ENCODE measurements at regions not wholly inside any gene's neighbourhood (a gene's known extent, or its start where the extent isn't known, plus 50 kb on each side); places are given as distances from the start of the nearest gene placed in this dataset.

GRCh38 chr2:134078354-134078753 is 175.5 kb upstream of the MGAT5 start:
- intact Hi-C loops (cut with DNase I) = no loop called here
- no peak for DNase-seq (ENCODE audit: low spot score)

GRCh38 chr2:134079373-134079772 is 174.5 kb upstream of the MGAT5 start:
- DNase-seq (ENCODE audit: low spot score) = no peak
- intact Hi-C loops (cut with DNase I) = no loop called here

DNA sequence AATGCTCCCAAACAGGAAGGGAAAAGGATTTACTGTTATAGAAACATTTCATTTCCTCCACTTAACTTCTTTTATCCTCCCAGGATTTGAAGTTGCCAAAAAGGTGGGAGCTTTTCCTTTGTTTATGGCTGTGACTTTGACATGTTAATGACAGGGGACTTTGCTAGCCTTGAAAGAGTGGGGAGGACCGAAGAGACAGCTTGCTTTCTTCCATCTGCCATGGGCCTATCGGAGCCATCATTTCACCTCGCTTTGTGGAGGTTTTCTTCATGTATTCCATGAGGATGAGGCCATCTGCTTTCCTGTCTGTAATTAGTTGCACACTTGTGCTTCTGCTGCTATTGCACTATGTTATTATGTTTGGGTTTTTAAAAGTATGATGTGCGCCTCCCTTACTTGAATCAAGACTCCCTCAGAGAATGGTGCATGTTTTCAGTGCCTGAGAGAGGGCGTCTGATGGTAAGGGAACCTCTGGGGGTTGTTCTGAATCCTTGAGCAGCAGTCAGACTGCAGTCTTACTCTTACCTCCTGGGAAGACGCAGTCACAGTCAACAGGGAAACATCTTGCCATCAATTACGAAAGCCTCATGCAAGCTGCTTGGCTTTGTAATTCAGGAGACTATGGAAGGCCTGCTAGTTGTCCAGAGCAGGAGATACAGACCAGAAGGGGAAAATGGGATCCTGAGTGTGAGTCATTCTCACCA is 173.3 kb upstream of the MGAT5 start:
- no peak for DNase-seq (ENCODE audit: low spot score)
- intact Hi-C loops (cut with DNase I) = loop anchor here in 1 of 2 donors (10.0 kb wide), 1 partner anchor 576 kb away; no protein-coding TSS in a partner anchor

- intact Hi-C loops (cut with DNase I) = loop anchor here in 1 of 2 donors (10.0 kb wide), 1 partner anchor 577 kb away; no protein-coding TSS in a partner anchor
- no peak for DNase-seq (ENCODE audit: low spot score)
Observed at GRCh38 chr2:134081238-134081938, 172.5 kb upstream of the MGAT5 start.

GRCh38 chr2:134083548-134083947 is 170.3 kb upstream of the MGAT5 start:
- no peak for DNase-seq (ENCODE audit: low spot score)
- intact Hi-C loops (cut with DNase I) = loop anchor here in 1 of 2 donors (10.0 kb wide), 1 partner anchor 579 kb away; no protein-coding TSS in a partner anchor

GRCh38 chr2:134086594-134087219 is 167.2 kb upstream of the MGAT5 start:
- intact Hi-C loops (cut with DNase I) = loop anchor here in 1 of 2 donors (10.0 kb wide), 1 partner anchor 582 kb away; no protein-coding TSS in a partner anchor
- no peak for DNase-seq (ENCODE audit: low spot score)

GRCh38 chr2:134087371-134087921 is 166.4 kb upstream of the MGAT5 start:
- intact Hi-C loops (cut with DNase I) = loop anchor here in 1 of 2 donors (10.0 kb wide), 1 partner anchor 583 kb away; no protein-coding TSS in a partner anchor
- DNase-seq (ENCODE audit: low spot score) = no peak

GRCh38 chr2:134089454-134089853 is 164.4 kb upstream of the MGAT5 start:
- intact Hi-C loops (cut with DNase I) = loop anchor here in 1 of 2 donors (10.0 kb wide), 1 partner anchor 585 kb away; no protein-coding TSS in a partner anchor
- DNase-seq (ENCODE audit: low spot score) = no peak

- no peak for DNase-seq (ENCODE audit: low spot score)
Observed at GRCh38 chr2:134097740-134098139, 156.1 kb upstream of the MGAT5 start.

DNA sequence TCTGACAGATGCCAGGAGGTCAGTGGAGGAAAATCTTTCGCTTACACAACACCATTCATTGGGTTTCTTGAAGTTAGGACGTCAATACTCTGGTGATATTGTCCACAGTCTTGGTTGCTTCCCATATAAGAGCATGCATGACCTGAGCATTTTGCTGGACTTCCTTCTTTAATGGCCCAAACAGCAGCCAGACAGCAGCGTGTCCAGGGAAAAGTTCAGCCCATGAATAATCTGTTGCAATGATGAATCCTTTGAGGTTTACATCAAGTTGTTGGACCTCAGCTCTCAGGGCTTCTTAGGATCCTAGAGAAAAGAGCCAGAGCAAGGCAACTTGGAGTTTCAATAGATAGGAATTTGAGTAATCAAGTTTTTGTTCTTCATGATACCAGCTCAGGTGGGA is 155.6 kb upstream of the MGAT5 start:
- DNase-seq (ENCODE audit: low spot score) = no peak
- intact Hi-C loops (cut with DNase I) = no loop called here

More at GRCh38 chr2:134097740-134098139, 156.1 kb upstream of the MGAT5 start:
- intact Hi-C loops (cut with DNase I) = no loop called here

- intact Hi-C loops (cut with DNase I) = no loop called here
- no peak for DNase-seq (ENCODE audit: low spot score)
Observed at GRCh38 chr2:134099273-134099672, 154.6 kb upstream of the MGAT5 start.

- DNase-seq (ENCODE audit: low spot score) = no peak
- intact Hi-C loops (cut with DNase I) = no loop called here
Observed at GRCh38 chr2:134103196-134103595, 150.7 kb upstream of the MGAT5 start.

- intact Hi-C loops (cut with DNase I) = no loop called here
- no peak for DNase-seq (ENCODE audit: low spot score)
Observed at GRCh38 chr2:134104754-134105153, 149.1 kb upstream of the MGAT5 start.

DNA sequence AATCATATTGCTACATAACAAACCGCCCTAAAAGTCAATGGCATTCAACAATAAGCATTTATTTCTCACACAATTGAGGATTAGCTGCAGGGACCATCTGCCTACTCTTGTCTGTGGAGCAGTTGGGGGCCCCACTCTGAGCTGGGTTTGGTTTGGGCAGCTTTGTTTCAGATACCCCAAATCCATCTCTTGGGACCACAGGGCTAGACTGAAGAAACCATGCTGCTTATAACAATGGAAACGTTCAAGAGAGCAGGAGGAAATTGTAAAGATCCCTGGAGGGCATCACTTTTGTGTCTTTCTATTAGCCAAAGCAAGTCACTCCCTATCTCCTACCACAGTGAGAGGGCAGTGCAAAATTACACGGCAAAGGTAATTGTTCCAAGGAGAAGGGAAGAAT is 146.5 kb upstream of the MGAT5 start:
- DNase-seq (ENCODE audit: low spot score) = no peak
- intact Hi-C loops (cut with DNase I) = no loop called here

DNA sequence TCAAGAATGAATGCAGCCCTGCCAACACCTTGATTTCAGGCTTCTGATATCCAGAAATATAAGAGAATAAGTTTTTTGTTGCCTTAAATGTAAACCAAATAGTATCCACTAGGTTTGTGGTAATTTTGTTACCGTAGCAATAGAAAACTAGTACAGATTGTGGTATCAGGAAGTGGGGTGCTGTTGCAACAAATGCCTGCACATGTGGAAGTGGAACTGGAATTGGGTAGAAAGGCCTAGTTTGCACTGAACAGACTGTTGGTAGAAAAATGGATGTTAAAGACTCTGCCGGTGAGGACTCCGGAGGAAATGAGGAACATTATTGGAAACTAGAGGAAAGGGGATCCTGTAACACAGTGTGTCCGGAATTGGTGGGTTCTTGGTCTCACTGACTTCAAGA is 145.8 kb upstream of the MGAT5 start:
- intact Hi-C loops (cut with DNase I) = no loop called here
- DNase-seq (ENCODE audit: low spot score) = no peak

DNA sequence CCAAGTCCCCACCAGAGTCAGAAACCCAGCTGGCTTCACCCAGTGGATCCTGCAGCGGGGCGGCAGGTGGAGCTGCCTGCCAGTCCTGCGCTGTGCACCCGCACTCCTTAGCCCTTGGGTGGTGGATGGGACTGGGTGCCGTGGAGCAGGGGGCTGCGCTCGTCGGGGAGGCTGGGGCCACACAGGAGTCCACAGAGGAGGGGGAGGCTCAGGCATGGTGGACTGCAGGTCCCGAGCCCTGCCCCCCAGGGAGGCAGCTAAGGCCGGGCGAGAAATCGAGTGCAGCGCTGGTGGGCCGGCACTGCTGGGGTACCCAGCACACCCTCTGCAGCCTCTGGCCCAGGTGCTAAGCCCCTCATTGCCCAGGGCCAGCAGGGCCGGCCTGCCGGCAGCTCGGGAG is 144.6 kb upstream of the MGAT5 start:
- intact Hi-C loops (cut with DNase I) = no loop called here
- no peak for DNase-seq (ENCODE audit: low spot score)

DNA sequence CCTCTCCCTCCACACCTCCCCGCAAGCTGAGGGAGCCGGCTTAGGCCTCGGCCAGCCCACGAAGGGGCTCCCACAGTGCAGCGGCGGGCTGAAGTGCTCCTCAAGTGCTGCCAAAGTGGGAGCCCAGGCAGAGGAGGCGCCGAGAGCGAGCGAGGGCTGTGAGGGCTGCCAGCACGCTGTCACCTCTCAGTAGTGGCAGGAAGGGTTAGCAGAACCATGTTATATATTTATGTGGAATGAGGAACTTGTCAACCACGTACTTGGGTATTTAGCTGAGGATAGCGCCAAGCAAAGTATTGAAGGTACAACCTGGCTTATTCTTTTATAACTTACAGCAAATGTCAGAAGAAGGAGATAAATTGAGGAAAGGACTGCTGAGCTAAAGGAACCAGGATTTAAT is 144.1 kb upstream of the MGAT5 start:
- intact Hi-C loops (cut with DNase I) = no loop called here
- no peak for DNase-seq (ENCODE audit: low spot score)

- intact Hi-C loops (cut with DNase I) = no loop called here
- no peak for DNase-seq (ENCODE audit: low spot score)
Observed at GRCh38 chr2:134110532-134110931, 143.3 kb upstream of the MGAT5 start.

DNA sequence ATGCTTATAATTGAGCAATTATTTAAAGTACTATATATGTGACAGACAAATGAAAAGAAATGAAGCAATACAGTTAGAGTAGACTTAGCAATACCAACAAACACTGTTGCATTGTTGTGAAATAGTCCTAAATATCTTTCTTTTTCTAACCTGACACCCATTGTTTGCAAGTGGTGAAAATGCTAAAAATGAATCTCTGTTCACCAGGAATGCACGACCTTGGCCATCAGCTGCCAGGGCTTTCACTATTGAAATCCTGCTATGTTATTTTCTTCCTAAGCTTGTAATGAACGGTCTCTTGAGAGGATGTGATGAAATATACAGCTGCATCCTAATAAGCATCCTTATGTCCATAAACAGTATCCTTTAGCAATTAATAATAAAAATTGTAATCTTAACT is 136.2 kb upstream of the MGAT5 start:
- DNase-seq (ENCODE audit: low spot score) = no peak
- intact Hi-C loops (cut with DNase I) = loop anchor here in 1 of 2 donors (5.0 kb wide), 1 partner anchor 295 kb away; no protein-coding TSS in a partner anchor
